ENCODE measurements at regions not wholly inside any gene's neighbourhood (a gene's known extent, or its start where the extent isn't known, plus 50 kb on each side); places are given as distances from the start of the nearest gene placed in this dataset.
A peak's percentile ranks its signal among the peaks of the same experiment; 100 is the strongest.

- Histone ChIP-seq H3K4me3 (ENCODE audit: low read depth, low read length) (no peak overlapping the region), H3K36me3 (ENCODE audit: control insufficient read depth, insufficient read depth, low read length) (no peaks in the 10 kb centered on the region), H3K27me3 (ENCODE audit: control insufficient read depth, insufficient read depth, low read length) (peaks cover under 1% of the 10 kb centered on the region)
- no peak for TF ChIP-seq CTCF (IDR thresholded peaks at IDR 0.05; ENCODE audit: insufficient read depth, low read length, poor library complexity, severe bottlenecking)
- no peak for DNase-seq (ENCODE audit: low read depth)
These were observed 475.8 kb downstream of the TSN start for GRCh38 chr2:122231296-122231695.

- no peak for TF ChIP-seq CTCF (IDR thresholded peaks at IDR 0.05; ENCODE audit: insufficient read depth, low read length, poor library complexity, severe bottlenecking)
- Histone ChIP-seq H3K27me3 (ENCODE audit: control insufficient read depth, insufficient read depth, low read length) (no peaks in the 10 kb centered on the region), H3K4me3 (ENCODE audit: low read depth, low read length) (no peak overlapping the region), H3K36me3 (ENCODE audit: control insufficient read depth, insufficient read depth, low read length) (no peaks in the 10 kb centered on the region)
- no peak for DNase-seq (ENCODE audit: low read depth)
These were observed 477.9 kb downstream of the TSN start for GRCh38 chr2:122233372-122233771.

DNA sequence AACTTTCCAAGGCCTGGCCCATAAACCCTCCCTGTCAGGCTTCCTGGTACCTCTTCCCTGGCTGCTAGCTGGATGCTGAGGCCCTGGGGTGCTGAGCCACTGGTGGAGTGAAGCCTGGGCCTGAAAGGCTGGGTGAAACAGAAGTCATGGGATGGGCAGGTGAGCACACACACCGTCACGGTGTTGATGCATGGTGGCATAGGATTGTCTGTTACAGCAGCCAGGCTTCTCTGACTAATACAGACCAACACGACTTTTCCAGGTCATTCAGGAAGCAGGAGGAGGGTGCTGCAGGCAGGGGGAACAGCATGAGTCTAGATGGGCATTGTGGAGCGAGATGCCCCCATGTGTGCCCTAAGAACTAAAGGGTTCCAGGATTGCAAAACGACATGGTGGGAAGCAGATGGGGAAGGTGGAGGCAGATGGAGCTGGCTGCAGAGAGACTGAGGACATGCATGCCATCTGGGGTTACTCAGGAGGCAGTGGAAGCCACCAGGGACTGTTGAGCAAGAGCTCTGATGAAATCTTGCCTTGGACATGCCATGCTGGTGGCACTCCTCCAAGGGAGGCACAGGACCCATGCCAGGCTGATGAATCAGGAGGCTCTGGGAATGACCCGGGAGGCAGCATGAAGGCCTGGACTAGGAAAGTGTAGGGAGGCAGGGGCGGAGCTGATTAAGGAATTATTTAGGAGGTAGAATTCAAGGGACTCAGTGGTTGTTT is 480.9 kb downstream of the TSN start:
- TF ChIP-seq CTCF (IDR thresholded peaks at IDR 0.05; ENCODE audit: insufficient read depth, low read length, poor library complexity, severe bottlenecking): no peak
- no peaks in the 10 kb centered on the region for H3K36me3 ChIP-seq (ENCODE audit: control insufficient read depth, insufficient read depth, low read length)
- peak; percentile 49 for DNase-seq (ENCODE audit: low read depth)
- H3K4me3 ChIP-seq (ENCODE audit: low read depth, low read length): no peak overlapping the region
- H3K27me3 ChIP-seq (ENCODE audit: control insufficient read depth, insufficient read depth, low read length): no peaks in the 10 kb centered on the region

GRCh38 chr2:122236925-122237324 is 481.5 kb downstream of the TSN start:
- H3K4me3 ChIP-seq (ENCODE audit: low read depth, low read length): no peak overlapping the region
- DNase-seq (ENCODE audit: low read depth): no peak
- no peaks in the 10 kb centered on the region for H3K36me3 ChIP-seq (ENCODE audit: control insufficient read depth, insufficient read depth, low read length)
- no peaks in the 10 kb centered on the region for H3K27me3 ChIP-seq (ENCODE audit: control insufficient read depth, insufficient read depth, low read length)
- no peak for TF ChIP-seq CTCF (IDR thresholded peaks at IDR 0.05; ENCODE audit: insufficient read depth, low read length, poor library complexity, severe bottlenecking)

GRCh38 chr2:122237450-122237849 is 482.0 kb downstream of the TSN start:
- Histone ChIP-seq H3K36me3 (ENCODE audit: control insufficient read depth, insufficient read depth, low read length) (no peaks in the 10 kb centered on the region), H3K4me3 (ENCODE audit: low read depth, low read length) (no peak overlapping the region), H3K27me3 (ENCODE audit: control insufficient read depth, insufficient read depth, low read length) (no peaks in the 10 kb centered on the region)
- TF ChIP-seq CTCF (IDR thresholded peaks at IDR 0.05; ENCODE audit: insufficient read depth, low read length, poor library complexity, severe bottlenecking): no peak
- DNase-seq (ENCODE audit: low read depth): no peak

- DNase-seq (ENCODE audit: low read depth): no peak
- Histone ChIP-seq H3K27me3 (ENCODE audit: control insufficient read depth, insufficient read depth, low read length) (no peaks in the 10 kb centered on the region), H3K36me3 (ENCODE audit: control insufficient read depth, insufficient read depth, low read length) (no peaks in the 10 kb centered on the region), H3K4me3 (ENCODE audit: low read depth, low read length) (no peak overlapping the region)
- no peak for TF ChIP-seq CTCF (IDR thresholded peaks at IDR 0.05; ENCODE audit: insufficient read depth, low read length, poor library complexity, severe bottlenecking)
These were observed 482.6 kb downstream of the TSN start for GRCh38 chr2:122238006-122238559.
